ENCODE measurements at regions not wholly inside any gene's neighbourhood (a gene's known extent, or its start where the extent isn't known, plus 50 kb on each side); places are given as distances from the start of the nearest gene placed in this dataset.

DNA sequence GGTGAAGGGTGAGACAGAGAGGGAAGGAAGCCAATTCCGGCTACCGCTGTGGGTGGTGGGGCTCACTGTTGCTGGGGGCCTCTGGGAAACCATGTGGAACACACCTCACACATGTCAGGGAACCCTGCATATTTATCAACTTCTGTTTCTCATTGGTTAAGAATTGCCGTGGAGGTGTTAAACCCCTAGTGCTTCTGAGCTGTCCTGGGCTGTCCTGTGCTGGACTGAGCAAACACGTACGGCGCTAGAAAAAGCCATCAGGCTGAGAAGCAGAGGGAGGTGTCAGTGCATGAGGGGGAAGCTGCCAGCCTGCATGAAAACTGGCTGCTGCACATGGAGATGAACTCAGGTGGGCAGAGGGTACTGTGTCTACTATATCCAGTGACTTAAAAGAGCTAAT lies 103.9 kb upstream of the JAG1 start:
- Histone ChIP-seq H2BK120ac (ENCODE audit: low read depth, low read length) (no peak overlapping the region), H3K9ac (ENCODE audit: low read depth, low read length, poor library complexity) (no peak overlapping the region), H3K14ac (ENCODE audit: low read length) (no peak overlapping the region), H3K4me1 (ENCODE audit: control insufficient read depth in 2 of 2, insufficient read depth in 1 of 2, low read depth in 1 of 2, low read length in 2 of 2) (peaks cover 0 to 2% of the 10 kb centered on the region in 2 donors), H2BK5ac (ENCODE audit: low read length) (no peak overlapping the region), H3K18ac (ENCODE audit: low read length) (peak overlapping the region; percentile 41), H3K4me2 (ENCODE audit: insufficient read depth, low read length, poor library complexity, severe bottlenecking) (no peak overlapping the region), H3K9me3 (replicated peaks in 1 of 2; ENCODE audit: control insufficient read depth in 2 of 2, insufficient read depth in 1 of 2, low read depth in 1 of 2, low read length in 2 of 2) (peaks cover 0 to 2% of the 10 kb centered on the region in 2 donors), H2BK12ac (ENCODE audit: low read length) (no peak overlapping the region), H3K4me3 (ENCODE audit: low read length in 2 of 2) (no peak overlapping the region), H4K91ac (ENCODE audit: low read depth, low read length, poor library complexity) (no peak overlapping the region), H3K23ac (ENCODE audit: low read depth, low read length, poor library complexity) (no peak overlapping the region), H4K8ac (ENCODE audit: low read depth, low read length) (no peak overlapping the region), H2AFZ (ENCODE audit: low read length) (peak overlapping the region; percentile 28), H3K36me3 (replicated peaks in 1 of 2; ENCODE audit: control insufficient read depth in 2 of 2, insufficient read depth in 2 of 2, low read length in 2 of 2) (no peaks in the 10 kb centered on the region), H3K4ac (ENCODE audit: low read length) (no peak overlapping the region), H3K79me1 (ENCODE audit: low read depth, low read length) (no peaks in the 10 kb centered on the region), H3K27ac (replicated peaks; ENCODE audit: low read length) (no peak overlapping the region), H3K27me3 (ENCODE audit: control insufficient read depth in 3 of 3, insufficient read depth in 3 of 3, low read depth in 1 of 3, low read length in 3 of 3) (no peaks in the 10 kb centered on the region), H2BK15ac (ENCODE audit: low read length) (no peak overlapping the region), H2AK5ac (ENCODE audit: low read depth, low read length) (no peak overlapping the region)
- no CpG with 5 or more reads among the region's 6 CpGs for WGBS, 2 donors (ENCODE audit: extremely low coverage in 2 of 2, insufficient read length in 2 of 2, insufficient replicate concordance in 1 of 2)
- DNase-seq (ENCODE audit: low spot score): no peak

GRCh38 chr20:10779911-10780310 lies 106.1 kb upstream of the JAG1 start:
- Histone ChIP-seq H3K27me3 (ENCODE audit: control insufficient read depth in 3 of 3, insufficient read depth in 3 of 3, low read depth in 1 of 3, low read length in 3 of 3) (no peaks in the 10 kb centered on the region), H3K4me1 (ENCODE audit: control insufficient read depth in 2 of 2, insufficient read depth in 1 of 2, low read depth in 1 of 2, low read length in 2 of 2) (peaks cover 2 to 10% of the 10 kb centered on the region in 2 donors), H4K8ac (ENCODE audit: low read depth, low read length) (no peak overlapping the region), H3K4me3 (ENCODE audit: low read length in 2 of 2) (no peak overlapping the region), H2AFZ (ENCODE audit: low read length) (no peak overlapping the region), H2BK12ac (ENCODE audit: low read length) (no peak overlapping the region), H2BK120ac (ENCODE audit: low read depth, low read length) (no peak overlapping the region), H3K9me3 (replicated peaks in 1 of 2; ENCODE audit: control insufficient read depth in 2 of 2, insufficient read depth in 1 of 2, low read depth in 1 of 2, low read length in 2 of 2) (no peaks in the 10 kb centered on the region), H3K14ac (ENCODE audit: low read length) (no peak overlapping the region), H3K9ac (ENCODE audit: low read depth, low read length, poor library complexity) (no peak overlapping the region), H3K23ac (ENCODE audit: low read depth, low read length, poor library complexity) (no peak overlapping the region), H3K79me1 (ENCODE audit: low read depth, low read length) (no peaks in the 10 kb centered on the region), H3K27ac (replicated peaks; ENCODE audit: low read length) (no peak overlapping the region), H2BK15ac (ENCODE audit: low read length) (no peak overlapping the region), H3K4ac (ENCODE audit: low read length) (no peak overlapping the region), H3K4me2 (ENCODE audit: insufficient read depth, low read length, poor library complexity, severe bottlenecking) (no peak overlapping the region), H2AK5ac (ENCODE audit: low read depth, low read length) (no peak overlapping the region), H3K18ac (ENCODE audit: low read length) (no peak overlapping the region), H3K36me3 (replicated peaks in 1 of 2; ENCODE audit: control insufficient read depth in 2 of 2, insufficient read depth in 2 of 2, low read length in 2 of 2) (no peaks in the 10 kb centered on the region), H2BK5ac (ENCODE audit: low read length) (no peak overlapping the region), H4K91ac (ENCODE audit: low read depth, low read length, poor library complexity) (no peak overlapping the region)
- DNase-seq (ENCODE audit: low spot score): no peak
- no CpG with 5 or more reads among the region's 1 CpG for WGBS, 2 donors (ENCODE audit: extremely low coverage in 2 of 2, insufficient read length in 2 of 2, insufficient replicate concordance in 1 of 2)

DNA sequence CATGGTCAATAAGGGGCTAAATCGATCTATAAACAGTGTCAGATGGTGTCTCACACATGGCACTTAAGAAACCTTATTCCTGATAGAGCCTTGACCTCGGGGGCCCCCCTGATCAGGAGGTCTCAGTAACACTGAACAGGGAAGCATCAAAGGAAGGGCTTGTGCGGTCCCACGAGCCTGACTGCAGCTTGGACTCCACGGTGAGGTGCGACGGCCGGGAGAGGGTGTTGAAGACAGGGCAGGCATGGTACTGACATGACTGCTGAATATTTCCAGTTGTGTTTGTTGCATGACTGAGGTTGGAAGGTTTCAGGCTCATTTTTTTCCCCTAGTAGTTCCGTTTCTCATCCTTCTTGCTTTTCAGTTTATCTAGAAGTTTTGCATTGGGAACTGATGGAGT lies 107.1 kb upstream of the JAG1 start:
- H3K36me3 ChIP-seq (replicated peaks in 1 of 2; ENCODE audit: control insufficient read depth in 2 of 2, insufficient read depth in 2 of 2, low read length in 2 of 2): no peaks in the 10 kb centered on the region
- no peak overlapping the region for H2BK12ac ChIP-seq (ENCODE audit: low read length)
- H3K14ac ChIP-seq (ENCODE audit: low read length): no peak overlapping the region
- no peaks in the 10 kb centered on the region for H3K79me1 ChIP-seq (ENCODE audit: low read depth, low read length)
- H3K4ac ChIP-seq (ENCODE audit: low read length): no peak overlapping the region
- H2BK120ac ChIP-seq (ENCODE audit: low read depth, low read length): no peak overlapping the region
- H2AK5ac ChIP-seq (ENCODE audit: low read depth, low read length): no peak overlapping the region
- H4K91ac ChIP-seq (ENCODE audit: low read depth, low read length, poor library complexity): no peak overlapping the region
- WGBS, 2 donors (ENCODE audit: extremely low coverage in 2 of 2, insufficient read length in 2 of 2, insufficient replicate concordance in 1 of 2): no CpG with 5 or more reads among the region's 9 CpGs
- H3K18ac ChIP-seq (ENCODE audit: low read length): peak overlapping the region; percentile 12
- no peak overlapping the region for H3K9ac ChIP-seq (ENCODE audit: low read depth, low read length, poor library complexity)
- no peak overlapping the region for H4K8ac ChIP-seq (ENCODE audit: low read depth, low read length)
- no peak overlapping the region for H2BK15ac ChIP-seq (ENCODE audit: low read length)
- H3K4me2 ChIP-seq (ENCODE audit: insufficient read depth, low read length, poor library complexity, severe bottlenecking): no peak overlapping the region
- no peak overlapping the region for H2BK5ac ChIP-seq (ENCODE audit: low read length)
- H3K4me1 ChIP-seq (ENCODE audit: control insufficient read depth in 2 of 2, insufficient read depth in 1 of 2, low read depth in 1 of 2, low read length in 2 of 2): peaks cover 2 to 10% of the 10 kb centered on the region in 2 donors
- H3K9me3 ChIP-seq (replicated peaks in 1 of 2; ENCODE audit: control insufficient read depth in 2 of 2, insufficient read depth in 1 of 2, low read depth in 1 of 2, low read length in 2 of 2): peaks cover 0 to under 1% of the 10 kb centered on the region in 2 donors
- no peak overlapping the region for H3K23ac ChIP-seq (ENCODE audit: low read depth, low read length, poor library complexity)
- H3K4me3 ChIP-seq (ENCODE audit: low read length in 2 of 2): no peak overlapping the region
- no peak overlapping the region for H3K27ac ChIP-seq (replicated peaks; ENCODE audit: low read length)
- DNase-seq (ENCODE audit: low spot score): no peak
- H2AFZ ChIP-seq (ENCODE audit: low read length): no peak overlapping the region
- no peaks in the 10 kb centered on the region for H3K27me3 ChIP-seq (ENCODE audit: control insufficient read depth in 3 of 3, insufficient read depth in 3 of 3, low read depth in 1 of 3, low read length in 3 of 3)

DNA sequence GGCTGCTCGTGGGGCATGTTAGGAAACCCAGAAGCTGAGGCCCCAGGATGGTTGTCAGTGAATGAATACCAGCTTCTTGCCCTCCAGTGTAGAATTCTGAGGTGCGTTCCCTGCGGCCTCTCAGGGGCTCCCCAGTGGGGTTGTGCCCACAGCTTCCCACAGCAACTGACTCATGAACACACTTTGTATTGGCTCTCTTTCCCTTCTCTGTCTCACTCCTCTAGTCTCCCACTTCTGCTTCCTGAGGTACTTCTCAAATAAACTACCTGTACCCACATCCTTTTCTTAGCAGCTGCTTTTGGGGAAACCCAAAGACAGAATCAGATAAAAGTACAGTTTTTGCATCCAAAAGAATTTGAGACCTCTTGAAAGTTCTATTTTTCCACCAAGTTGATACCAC lies 107.7 kb upstream of the JAG1 start:
- H4K8ac ChIP-seq (ENCODE audit: low read depth, low read length): no peak overlapping the region
- H3K27ac ChIP-seq (replicated peaks; ENCODE audit: low read length): no peak overlapping the region
- no peaks in the 10 kb centered on the region for H3K36me3 ChIP-seq (replicated peaks in 1 of 2; ENCODE audit: control insufficient read depth in 2 of 2, insufficient read depth in 2 of 2, low read length in 2 of 2)
- peaks cover 2 to 10% of the 10 kb centered on the region in 2 donors for H3K4me1 ChIP-seq (ENCODE audit: control insufficient read depth in 2 of 2, insufficient read depth in 1 of 2, low read depth in 1 of 2, low read length in 2 of 2)
- WGBS, 2 donors (ENCODE audit: extremely low coverage in 2 of 2, insufficient read length in 2 of 2, insufficient replicate concordance in 1 of 2): no CpG with 5 or more reads among the region's 3 CpGs
- H3K4ac ChIP-seq (ENCODE audit: low read length): no peak overlapping the region
- H2AFZ ChIP-seq (ENCODE audit: low read length): no peak overlapping the region
- H3K9me3 ChIP-seq (replicated peaks in 1 of 2; ENCODE audit: control insufficient read depth in 2 of 2, insufficient read depth in 1 of 2, low read depth in 1 of 2, low read length in 2 of 2): peaks cover 0 to 2% of the 10 kb centered on the region in 2 donors
- H3K23ac ChIP-seq (ENCODE audit: low read depth, low read length, poor library complexity): no peak overlapping the region
- H2BK120ac ChIP-seq (ENCODE audit: low read depth, low read length): no peak overlapping the region
- H4K91ac ChIP-seq (ENCODE audit: low read depth, low read length, poor library complexity): no peak overlapping the region
- no peaks in the 10 kb centered on the region for H3K27me3 ChIP-seq (ENCODE audit: control insufficient read depth in 3 of 3, insufficient read depth in 3 of 3, low read depth in 1 of 3, low read length in 3 of 3)
- no peak overlapping the region for H3K9ac ChIP-seq (ENCODE audit: low read depth, low read length, poor library complexity)
- H2BK5ac ChIP-seq (ENCODE audit: low read length): no peak overlapping the region
- no peak overlapping the region for H3K18ac ChIP-seq (ENCODE audit: low read length)
- H2BK12ac ChIP-seq (ENCODE audit: low read length): no peak overlapping the region
- no peak for DNase-seq (ENCODE audit: low spot score)
- no peak overlapping the region for H2AK5ac ChIP-seq (ENCODE audit: low read depth, low read length)
- H3K14ac ChIP-seq (ENCODE audit: low read length): no peak overlapping the region
- H3K79me1 ChIP-seq (ENCODE audit: low read depth, low read length): no peaks in the 10 kb centered on the region
- H3K4me3 ChIP-seq (ENCODE audit: low read length in 2 of 2): no peak overlapping the region
- no peak overlapping the region for H2BK15ac ChIP-seq (ENCODE audit: low read length)
- no peak overlapping the region for H3K4me2 ChIP-seq (ENCODE audit: insufficient read depth, low read length, poor library complexity, severe bottlenecking)

Data from neuronal stem cell (in vitro differentiated cells).